ENCODE measurements at regions not wholly inside any gene's neighbourhood (a gene's known extent, or its start where the extent isn't known, plus 50 kb on each side); places are given as distances from the start of the nearest gene placed in this dataset.

DNA sequence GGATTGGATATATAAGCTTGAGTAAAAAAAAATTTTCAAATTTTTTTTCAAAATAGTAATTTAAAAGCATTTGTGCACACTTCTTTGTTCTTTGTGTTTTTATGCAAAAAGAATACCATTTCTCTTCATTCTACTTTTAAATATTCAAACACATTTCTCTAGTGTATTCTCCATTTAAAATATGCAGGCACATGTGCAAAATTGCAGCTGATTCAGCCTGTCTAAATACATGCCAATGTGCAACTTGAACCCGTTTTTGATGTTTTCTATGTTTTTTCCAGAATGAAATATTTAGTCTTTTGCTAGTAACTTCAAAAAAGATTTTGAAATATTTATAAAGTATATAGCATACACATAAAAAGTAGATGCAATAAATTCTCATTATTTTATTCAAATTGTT, 411.8 kb downstream of the MMUT start:
- Histone ChIP-seq H3K27me3 (ENCODE audit: control insufficient read depth in 4 of 4, insufficient read depth in 4 of 4, low read length in 3 of 4) (no peaks in the 10 kb centered on the region), H3K36me3 (ENCODE audit: control insufficient read depth in 4 of 4, insufficient read depth in 3 of 4, low read depth in 1 of 4, low read length in 3 of 4) (no peaks in the 10 kb centered on the region), H3K27ac (ENCODE audit: low read depth in 1 of 2, low read length in 2 of 2) (no peak overlapping the region), H3K4me1 (ENCODE audit: control insufficient read depth in 4 of 4, insufficient read depth in 4 of 4, low read length in 3 of 4) (no peaks in the 10 kb centered on the region), H3K9me3 (ENCODE audit: control insufficient read depth in 4 of 4, low read length in 3 of 4) (no peaks in the 10 kb centered on the region), H3K9ac (ENCODE audit: low read depth in 1 of 2, low read length in 2 of 2) (no peak overlapping the region), H3K4me3 (ENCODE audit: low read depth in 1 of 3, low read length in 3 of 3) (no peak overlapping the region)
- no peak for DNase-seq (ENCODE audit: low spot score)
- WGBS = 48% methylated on average over 1 of the region's 1 CpG
- no peak for TF ChIP-seq REST (IDR thresholded peaks at IDR 0.05)
- no peak for TF ChIP-seq NR2F2 (IDR thresholded peaks at IDR 0.05)
- no peak for TF ChIP-seq HNF4A (conservative IDR thresholded peaks at IDR 0.05)

- Histone ChIP-seq H3K27me3 (ENCODE audit: control insufficient read depth in 4 of 4, insufficient read depth in 4 of 4, low read length in 3 of 4) (no peaks in the 10 kb centered on the region), H3K9me3 (ENCODE audit: control insufficient read depth in 4 of 4, low read length in 3 of 4) (no peaks in the 10 kb centered on the region), H3K4me3 (ENCODE audit: low read depth in 1 of 3, low read length in 3 of 3) (no peak overlapping the region), H3K9ac (ENCODE audit: low read depth in 1 of 2, low read length in 2 of 2) (no peak overlapping the region), H3K4me1 (ENCODE audit: control insufficient read depth in 4 of 4, insufficient read depth in 4 of 4, low read length in 3 of 4) (no peaks in the 10 kb centered on the region), H3K36me3 (ENCODE audit: control insufficient read depth in 4 of 4, insufficient read depth in 3 of 4, low read depth in 1 of 4, low read length in 3 of 4) (no peaks in the 10 kb centered on the region), H3K27ac (ENCODE audit: low read depth in 1 of 2, low read length in 2 of 2) (no peak overlapping the region)
- no peak for DNase-seq (ENCODE audit: low spot score)
- no peak for TF ChIP-seq HNF4A (conservative IDR thresholded peaks at IDR 0.05)
- TF ChIP-seq, protein P1, sequence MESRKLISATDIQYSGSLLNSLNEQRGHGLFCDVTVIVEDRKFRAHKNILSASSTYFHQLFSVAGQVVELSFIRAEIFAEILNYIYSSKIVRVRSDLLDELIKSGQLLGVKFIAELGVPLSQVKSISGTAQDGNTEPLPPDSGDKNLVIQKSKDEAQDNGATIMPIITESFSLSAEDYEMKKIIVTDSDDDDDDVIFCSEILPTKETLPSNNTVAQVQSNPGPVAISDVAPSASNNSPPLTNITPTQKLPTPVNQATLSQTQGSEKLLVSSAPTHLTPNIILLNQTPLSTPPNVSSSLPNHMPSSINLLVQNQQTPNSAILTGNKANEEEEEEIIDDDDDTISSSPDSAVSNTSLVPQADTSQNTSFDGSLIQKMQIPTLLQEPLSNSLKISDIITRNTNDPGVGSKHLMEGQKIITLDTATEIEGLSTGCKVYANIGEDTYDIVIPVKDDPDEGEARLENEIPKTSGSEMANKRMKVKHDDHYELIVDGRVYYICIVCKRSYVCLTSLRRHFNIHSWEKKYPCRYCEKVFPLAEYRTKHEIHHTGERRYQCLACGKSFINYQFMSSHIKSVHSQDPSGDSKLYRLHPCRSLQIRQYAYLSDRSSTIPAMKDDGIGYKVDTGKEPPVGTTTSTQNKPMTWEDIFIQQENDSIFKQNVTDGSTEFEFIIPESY (IDR thresholded peaks at IDR 0.05) = no peak
- TF ChIP-seq NR2F2 (IDR thresholded peaks at IDR 0.05) = no peak
- TF ChIP-seq FOXA2 (IDR thresholded peaks at IDR 0.05) = no peak
- 59% methylated on average over 1 of the region's 1 CpG for WGBS
These were observed 412.5 kb downstream of the MMUT start for GRCh38 chr6:49050584-49050983.

DNA sequence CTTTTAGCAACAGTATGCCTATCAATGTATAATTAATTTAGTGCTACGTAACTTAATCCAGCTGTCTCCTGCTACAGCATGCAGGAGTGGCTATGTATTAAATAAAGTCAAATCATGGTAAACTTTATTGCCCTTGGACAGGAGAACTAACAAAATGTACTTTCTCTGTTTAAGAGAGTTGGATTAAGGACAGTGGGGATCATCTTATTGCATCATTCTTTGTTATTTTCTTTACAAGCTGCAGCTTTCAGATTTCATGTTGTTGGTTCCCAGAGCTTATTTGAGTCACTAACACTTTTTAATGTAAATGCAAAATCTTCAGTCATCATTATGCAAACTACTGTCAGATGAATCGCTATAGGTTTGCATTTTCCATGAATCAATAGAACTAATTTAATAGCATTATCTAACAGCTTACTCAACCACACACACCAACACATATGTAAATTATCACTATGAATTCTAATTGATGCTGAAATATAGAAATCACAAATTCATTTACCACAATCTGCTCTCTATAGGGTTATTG, 424.7 kb downstream of the MMUT start:
- Histone ChIP-seq H3K27me3 (ENCODE audit: control insufficient read depth in 4 of 4, insufficient read depth in 4 of 4, low read length in 3 of 4) (no peaks in the 10 kb centered on the region), H3K36me3 (ENCODE audit: control insufficient read depth in 4 of 4, insufficient read depth in 3 of 4, low read depth in 1 of 4, low read length in 3 of 4) (no peaks in the 10 kb centered on the region), H3K9me3 (ENCODE audit: control insufficient read depth in 4 of 4, low read length in 3 of 4) (peaks cover 0 to 3% (median 0%) of the 10 kb centered on the region in 4 donors), H3K27ac (ENCODE audit: low read depth in 1 of 2, low read length in 2 of 2) (no peak overlapping the region), H3K4me3 (ENCODE audit: low read depth in 1 of 3, low read length in 3 of 3) (no peak overlapping the region), H3K9ac (ENCODE audit: low read depth in 1 of 2, low read length in 2 of 2) (no peak overlapping the region), H3K4me1 (ENCODE audit: control insufficient read depth in 4 of 4, insufficient read depth in 4 of 4, low read length in 3 of 4) (peaks cover 0 to 1% (median 0%) of the 10 kb centered on the region in 4 donors)
- 76% methylated on average over 2 of the region's 2 CpGs for WGBS
- DNase-seq (ENCODE audit: low spot score) = no peak
- TF ChIP-seq TAF1 (conservative IDR thresholded peaks at IDR 0.05) = no peak
- no peak for TF ChIP-seq SP1 (IDR thresholded peaks at IDR 0.05)
- TF ChIP-seq YY1 (IDR thresholded peaks at IDR 0.05) = no peak
- no peak for TF ChIP-seq GABPA (IDR thresholded peaks at IDR 0.05 in 1 of 2, conservative IDR thresholded peaks at IDR 0.05 in 1 of 2)
- TF ChIP-seq, protein P2, sequence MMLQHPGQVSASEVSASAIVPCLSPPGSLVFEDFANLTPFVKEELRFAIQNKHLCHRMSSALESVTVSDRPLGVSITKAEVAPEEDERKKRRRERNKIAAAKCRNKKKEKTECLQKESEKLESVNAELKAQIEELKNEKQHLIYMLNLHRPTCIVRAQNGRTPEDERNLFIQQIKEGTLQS (IDR thresholded peaks at IDR 0.05) = no peak
- TF ChIP-seq RAD21 (IDR thresholded peaks at IDR 0.05) = no peak
- TF ChIP-seq FOXA2 (IDR thresholded peaks at IDR 0.05) = no peak
- no peak for TF ChIP-seq MAX (IDR thresholded peaks at IDR 0.05)
- TF ChIP-seq, protein P1 (IDR thresholded peaks at IDR 0.05) = no peak
- no peak for TF ChIP-seq FOXA1 (IDR thresholded peaks at IDR 0.05)
- TF ChIP-seq JUND (IDR thresholded peaks at IDR 0.05) = no peak
- TF ChIP-seq NR2F2 (IDR thresholded peaks at IDR 0.05) = no peak
- no peak for TF ChIP-seq REST (IDR thresholded peaks at IDR 0.05)

All from liver (tissue), 7 donors.